A673 (cell line): ENCODE measurements at regions not wholly inside any gene's neighbourhood (a gene's known extent, or its start where the extent isn't known, plus 50 kb on each side); places are given as distances from the start of the nearest gene placed in this dataset.

Experiments
- BruUV-seq: library from RNA; stranded (reverse); fragments of 400-500 nt; replicated peaks from 2 replicates; lab custom pipeline; 2021; lab: Mats Ljungman, UMichigan
- CTCF ChIA-PET: fragments of 300-600 bp; sonication (Branson Sonifier 250); formaldehyde crosslinking; loops from one replicate; lab custom pipeline; 2022; ENCODE audit warnings: antibody characterized with exemption; lab: Charles Lee
- POLR2A ChIA-PET: fragments of 300-600 bp; sonication (Branson Sonifier 250); formaldehyde crosslinking; loops from one replicate; lab custom pipeline; 2022; ENCODE audit warnings: antibody characterized with exemption; ENCODE audit not compliant: low non-redundant PET; lab: Charles Lee
- DNase-seq: peaks from one replicate; pipeline ENCODE4 v3.0.0-alpha.2; 2015; ENCODE audit warnings: low spot score
- H3K27ac ChIP-seq: fragments of 200-600 bp; sonication (generic); 2 replicates; pipeline ENCODE4 v1.5.1; 2016; ENCODE audit warnings: mixed run types, low read depth, mild to moderate bottlenecking, mixed read lengths, antibody characterized with exemption, low read length; ENCODE audit not compliant: poor library complexity, severe bottlenecking
- H3K27me3 ChIP-seq: fragments of 200-600 bp; sonication (generic); replicated peaks from 2 replicates; pipeline ENCODE4 v1.6.1; 2017; ENCODE audit warnings: mixed run types, low read depth, mild to moderate bottlenecking, mixed read lengths, antibody characterized with exemption, low read length; ENCODE audit not compliant: insufficient read depth, poor library complexity
- H3K36me3 ChIP-seq: fragments of 200-600 bp; sonication (generic); 2 replicates; pipeline ENCODE4 v1.6.1; 2016; ENCODE audit warnings: mixed run types, mild to moderate bottlenecking, mixed read lengths, antibody characterized with exemption, low read length; ENCODE audit not compliant: insufficient read depth, poor library complexity, severe bottlenecking
- H3K4me1 ChIP-seq: fragments of 200-600 bp; sonication (generic); 2 replicates; pipeline ENCODE4 v1.6.1; 2017; ENCODE audit warnings: mixed run types, mild to moderate bottlenecking, mixed read lengths, antibody characterized with exemption, low read length; ENCODE audit not compliant: insufficient read depth, poor library complexity, severe bottlenecking
- H3K4me3 ChIP-seq: fragments of 200-600 bp; sonication (generic); 2 replicates; pipeline ENCODE4 v1.5.1; 2016; ENCODE audit warnings: low read depth, mixed run types, mild to moderate bottlenecking, mixed read lengths, low read length; ENCODE audit not compliant: poor library complexity, severe bottlenecking
- H3K9me3 ChIP-seq: fragments of 200-600 bp; sonication (generic); 2 replicates; pipeline ENCODE4 v1.6.1; 2016; ENCODE audit warnings: mixed run types, low read depth, mild to moderate bottlenecking, mixed read lengths, antibody characterized with exemption, low read length; ENCODE audit not compliant: poor library complexity, severe bottlenecking
- EZH2 ChIP-seq: fragments of 200-600 bp; sonication (generic); IDR thresholded peaks from 2 replicates; pipeline ENCODE4 v1.6.1; 2017; ENCODE audit warnings: borderline replicate concordance, low read depth, mild to moderate bottlenecking, mixed read lengths, antibody characterized with exemption, low read length; ENCODE audit not compliant: poor library complexity, severe bottlenecking
- intact Hi-C: fragments of 100-400 bp; cut with micrococcal nuclease; formaldehyde crosslinking; loops from one replicate; pipeline ENCODE4 v1.10.0; 2022; ENCODE audit not compliant: unreplicated experiment
- TF ChIP-seq, protein P1 (sequence below): fragments of 300-800, 200-600 bp; sonication (generic); conservative IDR thresholded peaks from 2 replicates; pipeline ENCODE4 v1.5.1; 2017; ENCODE audit warnings: low read depth, mild to moderate bottlenecking, antibody characterized with exemption, low read length, moderate library complexity, mixed read lengths

DNA sequence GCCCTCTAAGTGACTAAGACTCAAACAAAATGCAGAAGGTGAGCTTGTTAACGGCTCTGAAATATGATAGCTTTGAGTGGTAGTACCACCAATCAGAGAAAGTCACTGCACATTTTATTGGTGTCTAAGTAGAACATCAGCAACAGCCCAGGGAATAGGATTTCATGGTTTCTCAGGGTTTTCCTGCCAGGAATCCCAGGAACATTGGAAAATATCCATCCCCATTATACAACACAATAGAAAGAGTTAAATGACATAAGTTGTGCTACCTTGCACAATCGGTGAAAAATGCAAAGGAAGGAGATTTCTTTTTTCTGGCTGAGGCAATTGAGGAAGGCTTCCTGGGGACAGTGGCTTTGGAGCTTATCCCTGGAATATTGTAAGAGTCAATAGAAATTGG lies 283.1 kb downstream of the HLX start:
- H3K36me3 ChIP-seq, result no peaks in the 10 kb centered on the region
- no peak overlapping the region for H3K27ac ChIP-seq
- H3K9me3 ChIP-seq, result peaks cover 8% of the 10 kb centered on the region
- no peaks in the 10 kb centered on the region for H3K27me3 ChIP-seq
- no peak for TF ChIP-seq EZH2
- TF ChIP-seq, protein P1, sequence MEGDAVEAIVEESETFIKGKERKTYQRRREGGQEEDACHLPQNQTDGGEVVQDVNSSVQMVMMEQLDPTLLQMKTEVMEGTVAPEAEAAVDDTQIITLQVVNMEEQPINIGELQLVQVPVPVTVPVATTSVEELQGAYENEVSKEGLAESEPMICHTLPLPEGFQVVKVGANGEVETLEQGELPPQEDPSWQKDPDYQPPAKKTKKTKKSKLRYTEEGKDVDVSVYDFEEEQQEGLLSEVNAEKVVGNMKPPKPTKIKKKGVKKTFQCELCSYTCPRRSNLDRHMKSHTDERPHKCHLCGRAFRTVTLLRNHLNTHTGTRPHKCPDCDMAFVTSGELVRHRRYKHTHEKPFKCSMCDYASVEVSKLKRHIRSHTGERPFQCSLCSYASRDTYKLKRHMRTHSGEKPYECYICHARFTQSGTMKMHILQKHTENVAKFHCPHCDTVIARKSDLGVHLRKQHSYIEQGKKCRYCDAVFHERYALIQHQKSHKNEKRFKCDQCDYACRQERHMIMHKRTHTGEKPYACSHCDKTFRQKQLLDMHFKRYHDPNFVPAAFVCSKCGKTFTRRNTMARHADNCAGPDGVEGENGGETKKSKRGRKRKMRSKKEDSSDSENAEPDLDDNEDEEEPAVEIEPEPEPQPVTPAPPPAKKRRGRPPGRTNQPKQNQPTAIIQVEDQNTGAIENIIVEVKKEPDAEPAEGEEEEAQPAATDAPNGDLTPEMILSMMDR, result no peak
- H3K4me3 ChIP-seq, result no peak overlapping the region
- ChIA-PET POLR2A (no interaction called here), CTCF (no interaction called here)
- no peak for DNase-seq
- no TSS peak for BruUV-seq
- intact Hi-C loops, result no loop called here
- no peaks in the 10 kb centered on the region for H3K4me1 ChIP-seq

DNA sequence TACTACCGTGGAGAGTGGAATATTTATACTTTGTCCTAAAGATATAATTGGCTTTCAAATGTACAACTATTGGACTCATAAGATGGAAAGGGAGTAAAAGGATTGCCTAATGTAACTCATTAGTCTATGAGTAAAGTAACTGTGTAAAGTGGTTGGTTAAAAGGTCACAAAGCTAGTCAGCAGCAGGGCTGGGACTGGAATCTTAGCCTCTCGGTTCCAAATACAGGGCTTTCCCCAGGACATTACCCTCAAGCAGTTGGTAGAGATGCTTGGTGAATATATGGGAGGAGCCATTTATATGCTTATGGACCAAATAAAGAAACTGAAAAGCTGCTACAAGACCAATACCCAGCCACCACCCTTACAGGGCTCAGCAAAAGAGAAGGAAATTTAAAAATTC lies 283.7 kb downstream of the HLX start:
- H3K27ac ChIP-seq, result no peak overlapping the region
- no peaks in the 10 kb centered on the region for H3K4me1 ChIP-seq
- TF ChIP-seq, protein P1, result no peak
- TF ChIP-seq EZH2, result no peak
- intact Hi-C loops, result no loop called here
- ChIA-PET POLR2A (no interaction called here), CTCF (no interaction called here)
- H3K9me3 ChIP-seq, result peaks cover 8% of the 10 kb centered on the region
- no TSS peak for BruUV-seq
- no peak overlapping the region for H3K4me3 ChIP-seq
- no peak for DNase-seq
- H3K27me3 ChIP-seq, result no peaks in the 10 kb centered on the region
- H3K36me3 ChIP-seq, result no peaks in the 10 kb centered on the region

DNA sequence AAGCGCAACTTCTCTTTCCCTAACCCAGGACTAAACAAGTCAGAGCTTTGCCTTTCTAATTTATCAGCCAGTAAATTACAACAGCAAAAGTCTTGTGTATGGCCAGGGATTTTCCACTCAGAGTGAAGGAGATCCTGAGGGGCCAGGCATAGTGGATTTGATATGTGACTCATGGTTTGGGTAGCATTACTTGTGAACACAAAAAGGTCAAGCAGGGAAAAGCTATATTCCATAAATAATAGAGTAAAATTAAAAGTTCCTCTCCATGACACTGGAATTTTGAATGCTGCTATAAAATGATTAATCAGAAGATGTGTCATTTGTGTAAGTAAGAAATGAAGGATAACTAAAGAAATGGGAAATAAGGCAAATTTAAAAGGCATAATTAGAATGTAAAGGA lies 284.8 kb downstream of the HLX start:
- no peak for DNase-seq
- H3K4me1 ChIP-seq, result no peaks in the 10 kb centered on the region
- TF ChIP-seq, protein P1, result no peak
- TF ChIP-seq EZH2, result no peak
- H3K4me3 ChIP-seq, result no peak overlapping the region
- H3K9me3 ChIP-seq, result peaks cover 8% of the 10 kb centered on the region
- H3K27me3 ChIP-seq, result no peaks in the 10 kb centered on the region
- CTCF ChIA-PET, result no interaction called here
- intact Hi-C loops, result no loop called here
- H3K36me3 ChIP-seq, result no peaks in the 10 kb centered on the region
- POLR2A ChIA-PET, result no interaction called here
- BruUV-seq, result no TSS peak
- H3K27ac ChIP-seq, result no peak overlapping the region
